ENCODE measurements at regions not wholly inside any gene's neighbourhood (a gene's known extent, or its start where the extent isn't known, plus 50 kb on each side); places are given as distances from the start of the nearest gene placed in this dataset.

DNA sequence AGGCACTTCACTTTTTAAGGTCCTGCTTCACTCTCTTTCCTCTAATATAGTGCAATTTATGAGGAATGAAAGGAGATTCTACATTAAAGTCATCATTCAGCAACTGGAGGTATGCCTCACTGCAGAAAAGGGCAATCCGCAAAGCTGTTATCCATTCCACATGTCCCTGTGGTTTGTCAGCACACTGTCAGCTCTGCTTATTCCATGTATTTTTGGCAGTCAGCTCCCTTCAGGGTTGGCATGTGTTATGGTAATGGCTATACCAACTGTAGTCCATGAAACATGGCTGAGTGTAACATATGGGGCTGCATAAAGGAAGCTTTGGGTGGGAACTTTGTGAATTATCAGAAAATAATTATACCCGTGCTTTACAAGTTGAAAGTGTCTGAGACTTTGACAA is 154.1 kb downstream of the GALC start:
- Histone ChIP-seq H3K27ac (no peak overlapping the region), H3K4me1 (no peaks in the 10 kb centered on the region), H3K9me3 (no peaks in the 10 kb centered on the region), H3K27me3 (no peaks in the 10 kb centered on the region), H3K4me3 (no peak overlapping the region), H3K36me3 (no peaks in the 10 kb centered on the region)
- DNase-seq (no peak), ATAC-seq (no peak)
- TF ChIP-seq, protein P1, sequence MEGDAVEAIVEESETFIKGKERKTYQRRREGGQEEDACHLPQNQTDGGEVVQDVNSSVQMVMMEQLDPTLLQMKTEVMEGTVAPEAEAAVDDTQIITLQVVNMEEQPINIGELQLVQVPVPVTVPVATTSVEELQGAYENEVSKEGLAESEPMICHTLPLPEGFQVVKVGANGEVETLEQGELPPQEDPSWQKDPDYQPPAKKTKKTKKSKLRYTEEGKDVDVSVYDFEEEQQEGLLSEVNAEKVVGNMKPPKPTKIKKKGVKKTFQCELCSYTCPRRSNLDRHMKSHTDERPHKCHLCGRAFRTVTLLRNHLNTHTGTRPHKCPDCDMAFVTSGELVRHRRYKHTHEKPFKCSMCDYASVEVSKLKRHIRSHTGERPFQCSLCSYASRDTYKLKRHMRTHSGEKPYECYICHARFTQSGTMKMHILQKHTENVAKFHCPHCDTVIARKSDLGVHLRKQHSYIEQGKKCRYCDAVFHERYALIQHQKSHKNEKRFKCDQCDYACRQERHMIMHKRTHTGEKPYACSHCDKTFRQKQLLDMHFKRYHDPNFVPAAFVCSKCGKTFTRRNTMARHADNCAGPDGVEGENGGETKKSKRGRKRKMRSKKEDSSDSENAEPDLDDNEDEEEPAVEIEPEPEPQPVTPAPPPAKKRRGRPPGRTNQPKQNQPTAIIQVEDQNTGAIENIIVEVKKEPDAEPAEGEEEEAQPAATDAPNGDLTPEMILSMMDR (IDR thresholded peaks at IDR 0.05), result no peak
- TF ChIP-seq POLR2A (IDR thresholded peaks at IDR 0.05), result no peak
- WGBS (ENCODE audit: insufficient coverage, low coverage, low lambda C conversion rate, missing lambda C conversion rate), result 58% methylated on average over 2 of the region's 2 CpGs
- intact Hi-C loops (cut with DNase I), result no loop called here

DNA sequence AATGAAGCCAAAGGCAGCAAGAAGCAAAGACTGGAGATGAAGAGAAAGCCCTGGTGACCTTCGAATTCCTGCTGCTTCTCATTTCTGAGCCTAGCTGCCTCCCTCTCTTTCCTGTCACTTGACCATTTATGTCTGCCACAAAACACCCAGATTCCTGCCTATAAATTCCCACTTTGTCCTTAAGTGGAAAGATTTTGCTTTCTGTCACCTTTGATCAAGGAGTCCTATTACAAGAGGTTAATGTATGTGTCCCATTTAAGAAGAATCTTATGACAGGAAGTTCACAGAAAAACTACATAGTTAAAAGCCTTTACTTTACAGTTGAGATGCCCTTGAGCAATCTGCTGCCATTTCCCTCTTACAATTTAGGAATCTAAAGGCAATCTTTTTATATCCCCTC is 155.7 kb downstream of the GALC start:
- ATAC-seq (no peak), DNase-seq (no peak)
- intact Hi-C loops (cut with DNase I), result no loop called here
- WGBS (ENCODE audit: insufficient coverage, low coverage, low lambda C conversion rate, missing lambda C conversion rate), result 29% methylated on average over 1 of the region's 1 CpG
- no peaks in the 10 kb centered on the region for H3K27me3 ChIP-seq
- TF ChIP-seq, protein P1 (IDR thresholded peaks at IDR 0.05), result no peak
- TF ChIP-seq POLR2A (IDR thresholded peaks at IDR 0.05), result no peak
- H3K36me3 ChIP-seq, result no peaks in the 10 kb centered on the region
- H3K4me3 ChIP-seq, result no peak overlapping the region
- H3K4me1 ChIP-seq, result no peaks in the 10 kb centered on the region
- H3K9me3 ChIP-seq, result no peaks in the 10 kb centered on the region
- H3K27ac ChIP-seq, result no peak overlapping the region

DNA sequence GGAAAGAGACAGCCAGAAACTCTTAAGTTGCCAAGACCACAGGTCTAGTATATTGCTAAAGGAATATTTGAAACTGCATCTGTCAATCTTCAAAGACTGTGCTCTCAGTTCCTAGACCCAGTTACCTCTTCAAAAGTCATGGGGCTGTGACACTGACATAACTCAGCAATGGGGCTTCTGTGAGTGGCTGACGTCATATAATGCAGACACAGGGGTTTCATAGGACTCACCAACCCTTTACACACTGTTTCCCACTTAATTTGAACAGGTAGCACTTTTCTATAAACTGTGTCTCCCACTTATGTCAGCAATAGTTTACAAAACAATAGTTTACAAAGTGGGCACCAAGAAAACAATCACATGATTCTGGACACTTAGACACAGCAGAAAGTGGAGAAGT is 158.4 kb downstream of the GALC start:
- no peaks in the 10 kb centered on the region for H3K4me1 ChIP-seq
- intact Hi-C loops (cut with DNase I), result no loop called here
- TF ChIP-seq, protein P1 (IDR thresholded peaks at IDR 0.05), result no peak
- 17% methylated on average over 1 of the region's 1 CpG for WGBS (ENCODE audit: insufficient coverage, low coverage, low lambda C conversion rate, missing lambda C conversion rate)
- no peaks in the 10 kb centered on the region for H3K27me3 ChIP-seq
- H3K36me3 ChIP-seq, result no peaks in the 10 kb centered on the region
- H3K9me3 ChIP-seq, result no peaks in the 10 kb centered on the region
- H3K4me3 ChIP-seq, result no peak overlapping the region
- no peak for DNase-seq
- no peak overlapping the region for H3K27ac ChIP-seq
- ATAC-seq, result no peak

DNA sequence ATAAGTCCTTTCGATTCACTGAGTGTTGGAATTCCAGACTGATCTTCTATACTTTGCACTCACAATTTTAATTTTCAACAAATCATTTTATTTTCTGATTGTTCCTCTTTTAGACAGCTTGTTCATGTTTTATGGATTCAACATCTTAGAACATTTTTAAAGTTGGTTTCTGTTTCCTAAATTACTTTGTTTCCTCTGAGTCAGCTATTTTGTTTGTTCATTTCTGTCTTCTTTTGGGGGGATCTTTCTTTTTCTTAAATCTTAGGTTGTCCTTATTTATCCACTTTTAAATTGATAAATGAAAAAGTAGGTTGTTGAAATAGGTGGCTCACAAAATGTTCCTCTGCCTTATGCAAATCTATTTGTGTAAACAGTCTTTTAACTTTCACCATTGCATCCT is 160.0 kb downstream of the GALC start:
- Histone ChIP-seq H3K36me3 (no peaks in the 10 kb centered on the region), H3K27me3 (no peaks in the 10 kb centered on the region), H3K27ac (no peak overlapping the region), H3K4me3 (no peak overlapping the region), H3K4me1 (no peaks in the 10 kb centered on the region), H3K9me3 (no peaks in the 10 kb centered on the region)
- intact Hi-C loops (cut with DNase I), result no loop called here
- DNase-seq, result no peak
- WGBS (ENCODE audit: insufficient coverage, low coverage, low lambda C conversion rate, missing lambda C conversion rate), result 0% methylated on average over 1 of the region's 1 CpG
- ATAC-seq, result no peak
- TF ChIP-seq, protein P1 (IDR thresholded peaks at IDR 0.05), result no peak
- TF ChIP-seq POLR2A (IDR thresholded peaks at IDR 0.05), result no peak

DNA sequence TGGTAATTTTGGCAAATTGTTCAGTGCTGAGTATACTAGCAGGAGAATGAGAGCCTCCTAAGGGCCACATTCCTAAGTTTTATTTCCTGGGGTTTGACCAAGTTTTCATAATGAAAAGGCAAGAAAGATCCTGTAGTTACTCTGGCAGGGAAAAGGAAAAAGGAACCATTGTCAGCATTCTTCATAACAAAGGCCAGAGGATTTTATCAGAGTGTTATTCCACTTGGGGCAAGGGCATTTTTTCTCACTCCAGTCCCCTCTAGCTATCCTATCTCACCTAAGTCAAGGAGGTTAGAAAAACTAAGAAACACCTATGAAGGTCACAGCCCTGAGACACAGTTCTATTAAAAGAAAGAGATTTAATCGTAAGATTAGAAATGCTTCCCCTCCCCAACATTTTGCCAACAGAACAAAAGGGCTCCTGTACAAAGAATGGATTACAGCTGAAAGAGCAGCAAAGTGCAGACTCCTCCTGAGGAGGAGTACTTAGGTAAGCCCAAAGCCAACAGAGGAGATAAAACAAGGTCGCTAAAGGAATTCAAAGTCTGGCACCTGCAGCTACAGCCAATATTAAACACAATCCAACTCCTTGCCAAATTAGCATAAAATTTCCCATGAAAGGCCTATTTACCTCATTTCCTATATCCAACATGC is 162.4 kb downstream of the GALC start:
- Histone ChIP-seq H3K27me3 (no peaks in the 10 kb centered on the region), H3K9me3 (no peaks in the 10 kb centered on the region), H3K4me3 (no peak overlapping the region), H3K4me1 (no peaks in the 10 kb centered on the region), H3K36me3 (no peaks in the 10 kb centered on the region), H3K27ac (no peak overlapping the region)
- DNase-seq, result no peak
- no peak for ATAC-seq
- TF ChIP-seq, protein P1 (IDR thresholded peaks at IDR 0.05), result no peak
- no peak for TF ChIP-seq POLR2A (IDR thresholded peaks at IDR 0.05)
- intact Hi-C loops (cut with DNase I), result no loop called here
- 24% methylated on average over 2 of the region's 2 CpGs for WGBS (ENCODE audit: insufficient coverage, low coverage, low lambda C conversion rate, missing lambda C conversion rate)

All from right lobe of liver (tissue), 6 donors.